ENCODE measurements at regions not wholly inside any gene's neighbourhood (a gene's known extent, or its start where the extent isn't known, plus 50 kb on each side); places are given as distances from the start of the nearest gene placed in this dataset.

DNA sequence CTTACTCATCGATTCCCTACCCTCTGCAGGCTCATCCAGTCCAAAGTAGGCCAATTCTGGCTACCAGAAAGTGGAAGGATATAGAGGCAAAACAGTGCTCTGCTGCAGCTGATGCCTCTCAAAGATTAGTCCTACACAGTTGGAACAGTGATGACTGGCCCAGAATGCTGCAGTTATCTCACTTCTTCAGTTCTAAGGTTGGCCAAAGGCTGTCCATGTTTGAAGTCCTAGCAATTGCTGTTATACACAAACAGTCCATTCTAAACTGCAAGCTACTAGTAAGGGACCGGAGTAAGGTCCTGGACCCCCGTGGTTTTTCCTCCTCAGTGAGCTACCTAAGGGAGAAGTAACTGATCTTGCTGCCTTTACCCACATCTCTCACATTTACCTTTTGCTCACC is 129.1 kb upstream of the NRIP1 start:
- TF ChIP-seq, protein P1, sequence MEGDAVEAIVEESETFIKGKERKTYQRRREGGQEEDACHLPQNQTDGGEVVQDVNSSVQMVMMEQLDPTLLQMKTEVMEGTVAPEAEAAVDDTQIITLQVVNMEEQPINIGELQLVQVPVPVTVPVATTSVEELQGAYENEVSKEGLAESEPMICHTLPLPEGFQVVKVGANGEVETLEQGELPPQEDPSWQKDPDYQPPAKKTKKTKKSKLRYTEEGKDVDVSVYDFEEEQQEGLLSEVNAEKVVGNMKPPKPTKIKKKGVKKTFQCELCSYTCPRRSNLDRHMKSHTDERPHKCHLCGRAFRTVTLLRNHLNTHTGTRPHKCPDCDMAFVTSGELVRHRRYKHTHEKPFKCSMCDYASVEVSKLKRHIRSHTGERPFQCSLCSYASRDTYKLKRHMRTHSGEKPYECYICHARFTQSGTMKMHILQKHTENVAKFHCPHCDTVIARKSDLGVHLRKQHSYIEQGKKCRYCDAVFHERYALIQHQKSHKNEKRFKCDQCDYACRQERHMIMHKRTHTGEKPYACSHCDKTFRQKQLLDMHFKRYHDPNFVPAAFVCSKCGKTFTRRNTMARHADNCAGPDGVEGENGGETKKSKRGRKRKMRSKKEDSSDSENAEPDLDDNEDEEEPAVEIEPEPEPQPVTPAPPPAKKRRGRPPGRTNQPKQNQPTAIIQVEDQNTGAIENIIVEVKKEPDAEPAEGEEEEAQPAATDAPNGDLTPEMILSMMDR (IDR thresholded peaks at IDR 0.05; ENCODE audit: insufficient read depth, low read depth, low read length), result no peak
- no peak for TF ChIP-seq EZH2 (IDR thresholded peaks at IDR 0.05; ENCODE audit: insufficient read depth, low read length)

GRCh38 chr21:15195104-15195503 is 130.3 kb upstream of the NRIP1 start:
- no peak overlapping the region for H3K9ac ChIP-seq (ENCODE audit: low read length)
- H2AFZ ChIP-seq (ENCODE audit: low read depth, low read length), result no peak overlapping the region
- Mint-ChIP-seq H3K36me3 (ENCODE audit: low read depth, unreplicated experiment) (no peaks in the 10 kb centered on the region), H3K4me3 (ENCODE audit: unreplicated experiment) (no peak overlapping the region), H3K27ac (ENCODE audit: unreplicated experiment) (no peak overlapping the region), H3K9me3 (ENCODE audit: unreplicated experiment) (no peaks in the 10 kb centered on the region), H3K4me1 (ENCODE audit: low read depth, unreplicated experiment) (no peaks in the 10 kb centered on the region), H3K27me3 (ENCODE audit: low read depth, unreplicated experiment) (no peaks in the 10 kb centered on the region)
- TF ChIP-seq, protein P1 (IDR thresholded peaks at IDR 0.05; ENCODE audit: insufficient read depth, low read depth, low read length), result no peak
- no peak for TF ChIP-seq EZH2 (IDR thresholded peaks at IDR 0.05; ENCODE audit: insufficient read depth, low read length)
- H3K4me2 ChIP-seq (ENCODE audit: low read length), result no peak overlapping the region
- H4K20me1 ChIP-seq (ENCODE audit: insufficient read depth, low read length), result no peaks in the 10 kb centered on the region
- no peak overlapping the region for H3K4me3 ChIP-seq (ENCODE audit: insufficient read depth, low read depth, low read length)
- no peaks in the 10 kb centered on the region for H3K9me3 ChIP-seq (ENCODE audit: insufficient read depth, low read depth, low read length)
- no peaks in the 10 kb centered on the region for H3K36me3 ChIP-seq (ENCODE audit: insufficient read depth, low read length)
- DNase-seq (ENCODE audit: low read depth) (no peak), FAIRE-seq (no peak)
- H3K27me3 ChIP-seq (ENCODE audit: insufficient read depth, low read length), result no peaks in the 10 kb centered on the region
- no peaks in the 10 kb centered on the region for H3K79me2 ChIP-seq (ENCODE audit: insufficient read depth, low read length)
- no peaks in the 10 kb centered on the region for H3K4me1 ChIP-seq (ENCODE audit: insufficient read depth, low read length)
- no peak overlapping the region for H3K27ac ChIP-seq (ENCODE audit: low read depth, low read length)

More for the DNA sequence above, 129.1 kb upstream of the NRIP1 start:
- H4K20me1 ChIP-seq (ENCODE audit: insufficient read depth, low read length), result no peaks in the 10 kb centered on the region
- no peaks in the 10 kb centered on the region for H3K36me3 ChIP-seq (ENCODE audit: insufficient read depth, low read length)
- H3K9me3 ChIP-seq (ENCODE audit: insufficient read depth, low read depth, low read length), result no peaks in the 10 kb centered on the region
- H3K27ac Mint-ChIP-seq (ENCODE audit: unreplicated experiment), result no peak overlapping the region
- no peaks in the 10 kb centered on the region for H3K36me3 Mint-ChIP-seq (ENCODE audit: low read depth, unreplicated experiment)
- no peak overlapping the region for H2AFZ ChIP-seq (ENCODE audit: low read depth, low read length)
- no peak for FAIRE-seq
- H3K4me1 ChIP-seq (ENCODE audit: insufficient read depth, low read length), result no peaks in the 10 kb centered on the region
- no peak overlapping the region for H3K9ac ChIP-seq (ENCODE audit: low read length)
- no peaks in the 10 kb centered on the region for H3K4me1 Mint-ChIP-seq (ENCODE audit: low read depth, unreplicated experiment)
- no peak overlapping the region for H3K4me3 ChIP-seq (ENCODE audit: insufficient read depth, low read depth, low read length)
- H3K79me2 ChIP-seq (ENCODE audit: insufficient read depth, low read length), result no peaks in the 10 kb centered on the region
- no peak overlapping the region for H3K27ac ChIP-seq (ENCODE audit: low read depth, low read length)
- no peaks in the 10 kb centered on the region for H3K9me3 Mint-ChIP-seq (ENCODE audit: unreplicated experiment)
- no peaks in the 10 kb centered on the region for H3K27me3 Mint-ChIP-seq (ENCODE audit: low read depth, unreplicated experiment)
- no peak for DNase-seq (ENCODE audit: low read depth)
- no peak overlapping the region for H3K4me2 ChIP-seq (ENCODE audit: low read length)
- H3K27me3 ChIP-seq (ENCODE audit: insufficient read depth, low read length), result no peaks in the 10 kb centered on the region
- no peak overlapping the region for H3K4me3 Mint-ChIP-seq (ENCODE audit: unreplicated experiment)

- TF ChIP-seq EZH2 (IDR thresholded peaks at IDR 0.05; ENCODE audit: insufficient read depth, low read length), result no peak
- TF ChIP-seq, protein P1 (IDR thresholded peaks at IDR 0.05; ENCODE audit: insufficient read depth, low read depth, low read length), result no peak
- Histone ChIP-seq H3K4me3 (ENCODE audit: insufficient read depth, low read depth, low read length) (no peak overlapping the region), H4K20me1 (ENCODE audit: insufficient read depth, low read length) (no peaks in the 10 kb centered on the region), H3K9me3 (ENCODE audit: insufficient read depth, low read depth, low read length) (no peaks in the 10 kb centered on the region), H3K27ac (ENCODE audit: low read depth, low read length) (no peak overlapping the region), H3K4me1 (ENCODE audit: insufficient read depth, low read length) (no peaks in the 10 kb centered on the region), H3K4me2 (ENCODE audit: low read length) (no peak overlapping the region), H3K36me3 (ENCODE audit: insufficient read depth, low read length) (no peaks in the 10 kb centered on the region), H3K79me2 (ENCODE audit: insufficient read depth, low read length) (no peaks in the 10 kb centered on the region), H3K9ac (ENCODE audit: low read length) (no peak overlapping the region), H2AFZ (ENCODE audit: low read depth, low read length) (no peak overlapping the region), H3K27me3 (ENCODE audit: insufficient read depth, low read length) (no peaks in the 10 kb centered on the region)
- Mint-ChIP-seq H3K9me3 (ENCODE audit: unreplicated experiment) (no peaks in the 10 kb centered on the region), H3K36me3 (ENCODE audit: low read depth, unreplicated experiment) (no peaks in the 10 kb centered on the region), H3K4me1 (ENCODE audit: low read depth, unreplicated experiment) (no peaks in the 10 kb centered on the region), H3K4me3 (ENCODE audit: unreplicated experiment) (no peak overlapping the region), H3K27ac (ENCODE audit: unreplicated experiment) (no peak overlapping the region), H3K27me3 (ENCODE audit: low read depth, unreplicated experiment) (no peaks in the 10 kb centered on the region)
- FAIRE-seq (no peak), DNase-seq (ENCODE audit: low read depth) (no peak)
Measured at GRCh38 chr21:15195768-15196167, 131.0 kb upstream of the NRIP1 start.

All from astrocyte (in vitro differentiated cells and primary cell).